Transverse colon (tissue), 4 donors: ENCODE measurements at regions not wholly inside any gene's neighbourhood (a gene's known extent, or its start where the extent isn't known, plus 50 kb on each side); places are given as distances from the start of the nearest gene placed in this dataset.

Experiments
- DNase-seq: peaks from one replicate; pipeline ENCODE4 v3.0.0-alpha.2; 2019
- H3K27ac ChIP-seq, 4 donors: fragments of 200-600 bp; sonication (generic); 2 replicates each; pipeline ENCODE4 v1.5.1; 2016 to 2018; ENCODE audit warnings: inconsistent platforms in 4 of 4
- H3K27me3 ChIP-seq: fragments of 200-600 bp; sonication (generic); 2 replicates; pipeline ENCODE4 v1.5.1; 2017; ENCODE audit warnings: inconsistent platforms
- H3K36me3 ChIP-seq, 4 donors: fragments of 200-600 bp; sonication (generic); 2 replicates each; pipeline ENCODE4 v1.5.1; 2017 to 2019; ENCODE audit warnings: inconsistent platforms in 4 of 4
- H3K4me1 ChIP-seq, 4 donors: fragments of 200-600 bp; sonication (generic); 2 replicates each; pipeline ENCODE4 v1.5.1; 2017 to 2020; ENCODE audit warnings: inconsistent platforms in 4 of 4
- H3K4me3 ChIP-seq, 4 donors: fragments of 200-600 bp; sonication (generic); 1 replicate in 1 of 4; 2 replicates in 3 of 4; pipeline versions ENCODE4 v1.5.1 to v1.6.1; 2017 to 2019; ENCODE audit warnings: inconsistent platforms in 4 of 4
- H3K9me3 ChIP-seq, 2 donors: fragments of 200-600 bp; sonication (generic); 2 replicates each; pipeline ENCODE4 v1.5.1; 2017 to 2019; ENCODE audit warnings: inconsistent platforms in 2 of 2
- EP300 ChIP-seq: sonication (generic); formaldehyde crosslinking; IDR thresholded peaks from one replicate; pipeline ENCODE4 v1.6.1; 2017; ENCODE audit warnings: antibody characterized with exemption, low read depth
- POLR2A ChIP-seq: fragments of 450-650 bp; IDR thresholded peaks from one replicate; pipeline ENCODE4 v1.6.1; 2016; ENCODE audit warnings: antibody characterized with exemption, mild to moderate bottlenecking, moderate library complexity
- POLR2AphosphoS5 ChIP-seq, 3 donors: sonication (generic); formaldehyde crosslinking; IDR thresholded peaks; one replicate each; pipeline ENCODE4 v1.6.1; 2016; ENCODE audit warnings: antibody characterized with exemption in 3 of 3
- WGBS, 2 donors: methylation state at CpG; one replicate each; pipeline ENCODE4 v1.1.5; 2018; ENCODE audit warnings: low coverage in 1 of 2; 5-methylcytosine and 5-hydroxymethylcytosine counted together
- in situ Hi-C, 4 donors: fragments of 200-750 bp; cut with MboI; loops; one replicate each; pipeline versions ENCODE4 v1.15.0 to v1.15.1; 2017; ENCODE audit warnings: low sequenced_read_pairs in 3 of 4, low pct_ligation_motif_present in 1 of 4, low pct_unique_long_range_greater_than_20kb in 1 of 4
- intact Hi-C: fragments of 100-400 bp; cut with DNase I; formaldehyde crosslinking; loops from one replicate; pipeline ENCODE4 v1.15.1; 2023; ENCODE audit warnings: low total_unique reads
- TF ChIP-seq, protein P1 (sequence below), 5 experiments: fragments of 200-600 bp in 3 of 5; fragments of 450-650 bp in 2 of 5; sonication (generic) in 3 of 5; IDR thresholded peaks; 1 replicate in 2 of 5; 2 replicates in 3 of 5; pipeline ENCODE4 v1.5.1; 2016 to 2017; ENCODE audit warnings: antibody characterized with exemption in 5 of 5, inconsistent platforms in 3 of 5, mild to moderate bottlenecking in 2 of 5, moderate library complexity in 1 of 5

GRCh38 chr7:145655666-145656065 is 460.9 kb upstream of the CNTNAP2 start:
- Histone ChIP-seq H3K4me1 (no peaks in the 10 kb centered on the region), H3K9me3 (no peaks in the 10 kb centered on the region), H3K4me3 (no peak overlapping the region), H3K36me3 (no peaks in the 10 kb centered on the region), H3K27ac (no peak overlapping the region), H3K27me3 (no peaks in the 10 kb centered on the region)
- no peak for DNase-seq
- in situ Hi-C loops: no loop called here
- intact Hi-C loops: no loop called here
- WGBS, 2 donors: 97 to 100% methylated on average over 1 of the region's 1 CpG
- TF ChIP-seq POLR2A (no peak), EP300 (no peak), POLR2AphosphoS5 (IDR thresholded peaks at IDR 0.05) (no peak)
- TF ChIP-seq, protein P1, sequence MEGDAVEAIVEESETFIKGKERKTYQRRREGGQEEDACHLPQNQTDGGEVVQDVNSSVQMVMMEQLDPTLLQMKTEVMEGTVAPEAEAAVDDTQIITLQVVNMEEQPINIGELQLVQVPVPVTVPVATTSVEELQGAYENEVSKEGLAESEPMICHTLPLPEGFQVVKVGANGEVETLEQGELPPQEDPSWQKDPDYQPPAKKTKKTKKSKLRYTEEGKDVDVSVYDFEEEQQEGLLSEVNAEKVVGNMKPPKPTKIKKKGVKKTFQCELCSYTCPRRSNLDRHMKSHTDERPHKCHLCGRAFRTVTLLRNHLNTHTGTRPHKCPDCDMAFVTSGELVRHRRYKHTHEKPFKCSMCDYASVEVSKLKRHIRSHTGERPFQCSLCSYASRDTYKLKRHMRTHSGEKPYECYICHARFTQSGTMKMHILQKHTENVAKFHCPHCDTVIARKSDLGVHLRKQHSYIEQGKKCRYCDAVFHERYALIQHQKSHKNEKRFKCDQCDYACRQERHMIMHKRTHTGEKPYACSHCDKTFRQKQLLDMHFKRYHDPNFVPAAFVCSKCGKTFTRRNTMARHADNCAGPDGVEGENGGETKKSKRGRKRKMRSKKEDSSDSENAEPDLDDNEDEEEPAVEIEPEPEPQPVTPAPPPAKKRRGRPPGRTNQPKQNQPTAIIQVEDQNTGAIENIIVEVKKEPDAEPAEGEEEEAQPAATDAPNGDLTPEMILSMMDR (IDR thresholded peaks at IDR 0.05): no peak

GRCh38 chr7:145645135-145645515 is 471.5 kb upstream of the CNTNAP2 start:
- Histone ChIP-seq H3K27ac (no peak overlapping the region), H3K36me3 (no peaks in the 10 kb centered on the region), H3K4me1 (no peaks in the 10 kb centered on the region), H3K9me3 (peaks cover 0 to 8% of the 10 kb centered on the region in 2 donors), H3K27me3 (no peaks in the 10 kb centered on the region), H3K4me3 (no peak overlapping the region)
- no peak for DNase-seq
- in situ Hi-C loops (no loop called here), intact Hi-C loops (no loop called here)
- 85 to 92% methylated on average over 4 to 6 of the region's 6 CpGs for WGBS, 2 donors
- no peak for TF ChIP-seq POLR2A
- TF ChIP-seq, protein P1 (IDR thresholded peaks at IDR 0.05): no peak

DNA sequence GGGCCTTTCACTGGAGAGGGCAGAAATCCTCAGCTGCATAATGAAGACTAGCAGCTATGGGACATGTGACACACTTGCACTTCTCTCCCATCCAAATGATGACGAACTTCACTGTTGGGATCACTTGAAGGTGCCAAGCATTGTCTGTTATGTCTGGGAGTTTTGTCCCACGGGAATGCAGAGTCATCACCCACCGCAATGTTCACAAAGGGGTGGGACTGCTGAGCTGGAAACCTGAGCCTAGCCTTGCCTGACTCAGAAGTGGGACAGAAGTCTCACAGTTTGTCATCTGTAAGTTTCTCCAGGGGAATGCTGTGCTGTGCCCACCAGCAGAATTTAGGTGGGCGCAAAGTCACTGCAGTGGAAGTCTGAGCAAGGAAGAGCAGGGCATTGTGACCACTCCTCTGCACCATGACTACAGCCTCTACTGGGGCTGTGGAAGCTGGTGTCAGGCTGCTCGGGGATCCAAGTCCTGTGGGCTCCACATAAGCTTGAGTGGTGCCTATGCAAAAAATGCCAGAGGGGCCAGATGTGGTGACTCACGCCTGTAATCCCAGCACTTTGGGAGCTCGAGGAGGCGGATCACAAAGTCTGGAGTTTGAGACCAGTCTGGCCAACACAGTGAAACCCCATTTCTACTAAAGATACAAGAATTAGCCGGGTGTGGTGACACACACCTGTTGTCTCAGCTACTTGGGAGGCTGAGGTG is 472.0 kb upstream of the CNTNAP2 start:
- H3K27ac ChIP-seq: no peak overlapping the region
- 86% methylated on average over 9 of the region's 9 CpGs; no CpG with 5 or more reads in 1 of the 2 donors for WGBS, 2 donors
- intact Hi-C loops (no loop called here), in situ Hi-C loops (no loop called here)
- H3K36me3 ChIP-seq: no peaks in the 10 kb centered on the region
- no peaks in the 10 kb centered on the region for H3K4me1 ChIP-seq
- H3K4me3 ChIP-seq: no peak overlapping the region
- H3K27me3 ChIP-seq: no peaks in the 10 kb centered on the region
- TF ChIP-seq POLR2A: no peak
- no peak for TF ChIP-seq POLR2AphosphoS5 (IDR thresholded peaks at IDR 0.05)
- no peak for TF ChIP-seq EP300
- TF ChIP-seq, protein P1 (IDR thresholded peaks at IDR 0.05): no peak
- H3K9me3 ChIP-seq: peaks cover 0 to 12% of the 10 kb centered on the region in 2 donors
- DNase-seq: no peak

DNA sequence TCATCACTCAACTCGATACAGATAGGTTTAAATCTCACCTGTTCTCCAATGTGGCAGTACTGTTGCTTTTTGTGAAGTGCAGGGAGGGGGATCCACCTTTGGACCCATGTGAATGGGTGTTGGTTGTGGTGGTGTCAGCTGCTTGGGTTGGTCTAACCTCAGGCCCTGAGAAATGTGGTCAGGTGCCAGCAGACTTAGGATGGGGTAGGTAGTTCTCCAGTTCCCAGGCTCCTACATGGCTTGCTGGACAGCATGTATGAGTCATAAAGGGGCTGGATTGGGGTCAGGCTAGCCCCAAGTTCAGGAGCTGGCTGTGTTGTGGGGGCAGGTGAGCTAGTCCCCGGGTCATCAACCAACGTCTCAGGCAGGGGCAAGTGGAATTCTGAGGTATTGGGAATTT is 472.6 kb upstream of the CNTNAP2 start:
- Histone ChIP-seq H3K9me3 (peaks cover 0 to 12% of the 10 kb centered on the region in 2 donors), H3K36me3 (no peaks in the 10 kb centered on the region), H3K4me3 (no peak overlapping the region), H3K4me1 (no peaks in the 10 kb centered on the region), H3K27me3 (no peaks in the 10 kb centered on the region), H3K27ac (no peak overlapping the region)
- no peak for DNase-seq
- TF ChIP-seq EP300: no peak
- TF ChIP-seq, protein P1 (IDR thresholded peaks at IDR 0.05): no peak
- TF ChIP-seq POLR2A: no peak
- TF ChIP-seq POLR2AphosphoS5 (IDR thresholded peaks at IDR 0.05): no peak
- in situ Hi-C loops: no loop called here
- intact Hi-C loops: no loop called here
- WGBS, 2 donors: 70 to 83% methylated on average over 3 of the region's 3 CpGs
